ENCODE measurements at regions not wholly inside any gene's neighbourhood (a gene's known extent, or its start where the extent isn't known, plus 50 kb on each side); places are given as distances from the start of the nearest gene placed in this dataset.
A peak's percentile ranks its signal among the peaks of the same experiment; 100 is the strongest.

DNA sequence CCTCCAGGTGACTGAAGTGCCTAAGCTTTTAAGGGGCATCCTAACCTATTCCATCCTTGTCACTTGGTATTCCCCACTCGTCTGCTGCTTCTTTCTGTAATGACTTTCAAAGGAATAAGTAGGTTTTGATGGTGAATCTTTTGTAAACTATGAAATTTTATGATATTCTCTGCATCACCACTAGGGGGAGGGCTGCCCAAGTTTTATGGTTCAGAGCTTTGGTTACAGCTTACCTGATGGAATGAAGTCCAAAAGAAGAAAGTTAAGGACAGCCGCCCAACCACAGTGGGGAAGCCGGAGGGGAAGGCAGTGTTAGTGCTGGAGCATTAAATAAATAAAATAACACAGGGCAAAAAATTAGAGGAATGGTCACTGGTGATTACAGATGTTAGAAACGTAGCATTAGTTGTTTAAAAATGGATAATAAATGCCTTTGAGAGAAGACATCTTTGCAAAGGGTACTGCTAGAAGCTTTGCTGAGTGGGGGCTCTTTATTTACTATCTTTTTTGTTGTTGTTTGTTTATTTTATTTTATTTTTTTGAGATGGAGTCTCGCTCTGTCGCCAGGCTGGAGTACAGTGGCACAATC is 204.9 kb downstream of the GBA3 start:
- TF ChIP-seq, protein P1, sequence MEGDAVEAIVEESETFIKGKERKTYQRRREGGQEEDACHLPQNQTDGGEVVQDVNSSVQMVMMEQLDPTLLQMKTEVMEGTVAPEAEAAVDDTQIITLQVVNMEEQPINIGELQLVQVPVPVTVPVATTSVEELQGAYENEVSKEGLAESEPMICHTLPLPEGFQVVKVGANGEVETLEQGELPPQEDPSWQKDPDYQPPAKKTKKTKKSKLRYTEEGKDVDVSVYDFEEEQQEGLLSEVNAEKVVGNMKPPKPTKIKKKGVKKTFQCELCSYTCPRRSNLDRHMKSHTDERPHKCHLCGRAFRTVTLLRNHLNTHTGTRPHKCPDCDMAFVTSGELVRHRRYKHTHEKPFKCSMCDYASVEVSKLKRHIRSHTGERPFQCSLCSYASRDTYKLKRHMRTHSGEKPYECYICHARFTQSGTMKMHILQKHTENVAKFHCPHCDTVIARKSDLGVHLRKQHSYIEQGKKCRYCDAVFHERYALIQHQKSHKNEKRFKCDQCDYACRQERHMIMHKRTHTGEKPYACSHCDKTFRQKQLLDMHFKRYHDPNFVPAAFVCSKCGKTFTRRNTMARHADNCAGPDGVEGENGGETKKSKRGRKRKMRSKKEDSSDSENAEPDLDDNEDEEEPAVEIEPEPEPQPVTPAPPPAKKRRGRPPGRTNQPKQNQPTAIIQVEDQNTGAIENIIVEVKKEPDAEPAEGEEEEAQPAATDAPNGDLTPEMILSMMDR (IDR thresholded peaks at IDR 0.05), result peak in 2 of 4 experiments; percentile 29 to 31
- TF ChIP-seq POLR2A (IDR thresholded peaks at IDR 0.05), result no peak

Measured in uterus (tissue), 2 donors.